ENCODE measurements at regions not wholly inside any gene's neighbourhood (a gene's known extent, or its start where the extent isn't known, plus 50 kb on each side); places are given as distances from the start of the nearest gene placed in this dataset.

GRCh38 chr1:157403608-157404007, 148.7 kb downstream of the FCRL5 start:
- TF ChIP-seq, protein P1, sequence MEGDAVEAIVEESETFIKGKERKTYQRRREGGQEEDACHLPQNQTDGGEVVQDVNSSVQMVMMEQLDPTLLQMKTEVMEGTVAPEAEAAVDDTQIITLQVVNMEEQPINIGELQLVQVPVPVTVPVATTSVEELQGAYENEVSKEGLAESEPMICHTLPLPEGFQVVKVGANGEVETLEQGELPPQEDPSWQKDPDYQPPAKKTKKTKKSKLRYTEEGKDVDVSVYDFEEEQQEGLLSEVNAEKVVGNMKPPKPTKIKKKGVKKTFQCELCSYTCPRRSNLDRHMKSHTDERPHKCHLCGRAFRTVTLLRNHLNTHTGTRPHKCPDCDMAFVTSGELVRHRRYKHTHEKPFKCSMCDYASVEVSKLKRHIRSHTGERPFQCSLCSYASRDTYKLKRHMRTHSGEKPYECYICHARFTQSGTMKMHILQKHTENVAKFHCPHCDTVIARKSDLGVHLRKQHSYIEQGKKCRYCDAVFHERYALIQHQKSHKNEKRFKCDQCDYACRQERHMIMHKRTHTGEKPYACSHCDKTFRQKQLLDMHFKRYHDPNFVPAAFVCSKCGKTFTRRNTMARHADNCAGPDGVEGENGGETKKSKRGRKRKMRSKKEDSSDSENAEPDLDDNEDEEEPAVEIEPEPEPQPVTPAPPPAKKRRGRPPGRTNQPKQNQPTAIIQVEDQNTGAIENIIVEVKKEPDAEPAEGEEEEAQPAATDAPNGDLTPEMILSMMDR (conservative IDR thresholded peaks at IDR 0.05; ENCODE audit: low read depth, low read length) = no peak
- no peak overlapping the region for H3K4me3 ChIP-seq (ENCODE audit: low read depth, low read length)
- DNase-seq (ENCODE audit: low read depth) = no peak

DNA sequence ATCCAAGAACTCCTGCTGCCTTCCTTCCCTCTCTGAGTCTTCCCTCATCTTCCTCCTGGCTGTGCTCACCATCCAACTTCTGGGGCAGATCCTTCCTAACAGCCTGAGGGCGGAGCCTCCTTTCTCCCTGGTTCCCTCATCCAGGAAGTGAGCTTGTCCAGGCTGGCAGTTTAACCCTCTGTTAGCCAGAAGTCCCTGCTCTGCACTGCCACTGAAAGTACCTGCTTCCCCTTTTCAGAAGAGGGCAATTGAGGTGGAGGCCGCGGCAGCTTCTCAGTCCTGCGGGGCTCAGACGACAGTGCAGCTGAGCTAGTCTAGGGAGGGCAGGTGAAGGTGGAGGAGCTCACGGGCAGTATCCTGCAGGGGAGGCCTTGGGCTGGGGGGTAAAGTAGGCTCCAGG, 149.1 kb downstream of the FCRL5 start:
- no peak for DNase-seq (ENCODE audit: low read depth)
- no peak overlapping the region for H3K4me3 ChIP-seq (ENCODE audit: low read depth, low read length)

GRCh38 chr1:157400766-157401165, 151.5 kb downstream of the FCRL5 start:
- TF ChIP-seq, protein P1 (conservative IDR thresholded peaks at IDR 0.05; ENCODE audit: low read depth, low read length) = no peak

More for the DNA sequence above, 149.1 kb downstream of the FCRL5 start:
- TF ChIP-seq, protein P1 (conservative IDR thresholded peaks at IDR 0.05; ENCODE audit: low read depth, low read length) = no peak

GRCh38 chr1:157399984-157400382, 152.3 kb downstream of the FCRL5 start:
- no peak for DNase-seq (ENCODE audit: low read depth)
- TF ChIP-seq, protein P1 (conservative IDR thresholded peaks at IDR 0.05; ENCODE audit: low read depth, low read length) = no peak
- no peak overlapping the region for H3K4me3 ChIP-seq (ENCODE audit: low read depth, low read length)

More at GRCh38 chr1:157400766-157401165, 151.5 kb downstream of the FCRL5 start:
- H3K4me3 ChIP-seq (ENCODE audit: low read depth, low read length) = no peak overlapping the region
- no peak for DNase-seq (ENCODE audit: low read depth)

- TF ChIP-seq, protein P1 (conservative IDR thresholded peaks at IDR 0.05; ENCODE audit: low read depth, low read length) = no peak
- no peak overlapping the region for H3K4me3 ChIP-seq (ENCODE audit: low read depth, low read length)
- no peak for DNase-seq (ENCODE audit: low read depth)
Observed at GRCh38 chr1:157399343-157399983, 152.9 kb downstream of the FCRL5 start.

DNA sequence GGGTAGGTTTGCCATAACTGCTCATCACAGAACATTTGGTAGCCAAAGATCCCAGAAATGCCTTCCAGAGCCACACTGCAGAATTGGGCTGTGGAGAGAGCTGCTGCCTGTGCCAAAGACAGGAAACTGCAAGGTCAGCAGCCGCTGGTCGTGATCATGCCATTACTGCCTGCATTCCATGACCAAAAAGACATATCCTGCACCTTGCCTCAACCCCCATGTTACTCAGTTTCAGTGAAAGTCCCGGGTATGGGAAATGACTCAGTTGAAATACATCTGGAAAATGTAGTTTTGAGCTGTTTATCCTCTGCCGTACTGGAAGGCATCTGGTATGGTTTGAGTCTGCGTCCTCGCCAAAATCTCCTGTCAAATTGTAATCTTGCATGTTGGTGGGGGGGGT, 161.7 kb downstream of the FCRL5 start:
- peak; percentile 22 for DNase-seq (ENCODE audit: low read depth)
- TF ChIP-seq, protein P1 (conservative IDR thresholded peaks at IDR 0.05; ENCODE audit: low read depth, low read length) = no peak
- H3K4me3 ChIP-seq (ENCODE audit: low read depth, low read length) = no peak overlapping the region

GRCh38 chr1:157388057-157388456, 164.3 kb downstream of the FCRL5 start:
- no peak overlapping the region for H3K4me3 ChIP-seq (ENCODE audit: low read depth, low read length)
- TF ChIP-seq, protein P1 (conservative IDR thresholded peaks at IDR 0.05; ENCODE audit: low read depth, low read length) = no peak
- DNase-seq (ENCODE audit: low read depth) = no peak
